ENCODE measurements at regions not wholly inside any gene's neighbourhood (a gene's known extent, or its start where the extent isn't known, plus 50 kb on each side); places are given as distances from the start of the nearest gene placed in this dataset.
A peak's percentile ranks its signal among the peaks of the same experiment; 100 is the strongest.

DNA sequence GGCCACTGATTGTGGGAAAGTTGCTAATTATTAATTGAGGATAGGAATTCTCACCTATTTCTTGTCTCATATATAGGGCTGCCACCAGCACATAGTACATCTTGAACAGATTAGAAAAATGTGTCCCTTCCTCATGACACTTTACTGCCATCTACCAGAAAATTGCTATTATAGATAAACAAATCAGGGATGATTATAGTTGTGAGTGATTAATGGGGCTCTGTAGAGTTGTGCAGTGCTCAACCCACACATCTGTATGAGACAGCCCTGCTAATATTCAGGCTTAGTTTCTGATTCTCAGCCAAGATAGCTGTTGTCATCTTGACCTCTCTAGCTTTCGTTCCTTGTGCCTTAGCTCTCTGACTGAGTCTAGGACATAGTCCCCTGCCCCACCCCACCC is 373.3 kb downstream of the TLE4 start:
- H4K20me1 ChIP-seq (ENCODE audit: low read depth), result no peaks in the 10 kb centered on the region
- H3K4me2 ChIP-seq, result no peak overlapping the region
- H3K4me1 Mint-ChIP-seq, result peaks cover 2% of the 10 kb centered on the region
- H3K79me2 ChIP-seq (ENCODE audit: low read depth), result no peaks in the 10 kb centered on the region
- H3F3A ChIP-seq (ENCODE audit: low read depth), result no peaks in the 10 kb centered on the region
- no peak overlapping the region for H2AFZ ChIP-seq (replicated peaks)
- no peaks in the 10 kb centered on the region for H3K36me3 Mint-ChIP-seq
- H3K27me3 ChIP-seq, result no peaks in the 10 kb centered on the region
- no peak overlapping the region for H3K27ac ChIP-seq
- no peak overlapping the region for H3K4me3 Mint-ChIP-seq
- H3K36me3 ChIP-seq, result no peaks in the 10 kb centered on the region
- no peaks in the 10 kb centered on the region for H3K9me3 ChIP-seq (ENCODE audit: low read depth)
- no peak overlapping the region for H3K27ac Mint-ChIP-seq
- no peaks in the 10 kb centered on the region for H3K9me3 Mint-ChIP-seq
- peaks cover 4% of the 10 kb centered on the region for H3K27me3 Mint-ChIP-seq (ENCODE audit: insufficient read depth, low read depth)
- no peaks in the 10 kb centered on the region for H3K4me1 ChIP-seq
- no peak for TF ChIP-seq EZH2phosphoT487 (IDR thresholded peaks at IDR 0.05)
- no peak overlapping the region for H3K4me3 ChIP-seq
- H3K9ac ChIP-seq, result no peak overlapping the region
- no peak for DNase-seq (ENCODE audit: low spot score)

DNA sequence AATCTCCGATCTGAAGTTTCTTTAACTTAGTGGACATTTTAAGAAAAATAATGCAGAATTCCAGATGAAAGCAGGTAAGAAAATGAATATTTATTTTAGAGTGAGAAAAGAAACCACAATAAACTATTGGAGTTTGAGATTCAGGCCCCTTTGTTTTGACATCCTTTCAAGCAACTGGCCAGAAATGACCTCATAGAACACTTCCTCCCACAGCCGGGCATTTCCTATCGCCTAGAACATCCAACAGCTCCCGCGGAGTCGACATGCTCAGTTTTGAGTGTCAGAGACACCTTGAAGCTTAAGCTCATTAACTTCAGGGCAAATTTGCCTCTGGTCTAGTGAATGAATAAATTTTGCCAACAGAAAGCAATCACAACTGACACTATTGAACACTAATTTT is 369.2 kb downstream of the TLE4 start:
- Mint-ChIP-seq H3K9me3 (peaks cover 5% of the 10 kb centered on the region), H3K36me3 (no peaks in the 10 kb centered on the region), H3K27me3 (ENCODE audit: insufficient read depth, low read depth) (peaks cover 5% of the 10 kb centered on the region), H3K27ac (no peak overlapping the region), H3K4me3 (no peak overlapping the region), H3K4me1 (peaks cover 2% of the 10 kb centered on the region)
- Histone ChIP-seq H3K79me2 (ENCODE audit: low read depth) (no peaks in the 10 kb centered on the region), H3K9ac (no peak overlapping the region), H3K4me3 (no peak overlapping the region), H3K27ac (no peak overlapping the region), H3K27me3 (no peaks in the 10 kb centered on the region), H4K20me1 (ENCODE audit: low read depth) (no peaks in the 10 kb centered on the region), H3K4me2 (no peak overlapping the region), H3K9me3 (ENCODE audit: low read depth) (no peaks in the 10 kb centered on the region), H3K4me1 (no peaks in the 10 kb centered on the region), H3K36me3 (no peaks in the 10 kb centered on the region), H3F3A (ENCODE audit: low read depth) (no peaks in the 10 kb centered on the region), H2AFZ (replicated peaks) (peak overlapping the region; percentile 8)
- DNase-seq (ENCODE audit: low spot score), result no peak
- TF ChIP-seq, protein P1, sequence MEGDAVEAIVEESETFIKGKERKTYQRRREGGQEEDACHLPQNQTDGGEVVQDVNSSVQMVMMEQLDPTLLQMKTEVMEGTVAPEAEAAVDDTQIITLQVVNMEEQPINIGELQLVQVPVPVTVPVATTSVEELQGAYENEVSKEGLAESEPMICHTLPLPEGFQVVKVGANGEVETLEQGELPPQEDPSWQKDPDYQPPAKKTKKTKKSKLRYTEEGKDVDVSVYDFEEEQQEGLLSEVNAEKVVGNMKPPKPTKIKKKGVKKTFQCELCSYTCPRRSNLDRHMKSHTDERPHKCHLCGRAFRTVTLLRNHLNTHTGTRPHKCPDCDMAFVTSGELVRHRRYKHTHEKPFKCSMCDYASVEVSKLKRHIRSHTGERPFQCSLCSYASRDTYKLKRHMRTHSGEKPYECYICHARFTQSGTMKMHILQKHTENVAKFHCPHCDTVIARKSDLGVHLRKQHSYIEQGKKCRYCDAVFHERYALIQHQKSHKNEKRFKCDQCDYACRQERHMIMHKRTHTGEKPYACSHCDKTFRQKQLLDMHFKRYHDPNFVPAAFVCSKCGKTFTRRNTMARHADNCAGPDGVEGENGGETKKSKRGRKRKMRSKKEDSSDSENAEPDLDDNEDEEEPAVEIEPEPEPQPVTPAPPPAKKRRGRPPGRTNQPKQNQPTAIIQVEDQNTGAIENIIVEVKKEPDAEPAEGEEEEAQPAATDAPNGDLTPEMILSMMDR (IDR thresholded peaks at IDR 0.05), result no peak
- no peak for TF ChIP-seq EZH2 (IDR thresholded peaks at IDR 0.05)
- TF ChIP-seq EZH2phosphoT487 (IDR thresholded peaks at IDR 0.05), result no peak

DNA sequence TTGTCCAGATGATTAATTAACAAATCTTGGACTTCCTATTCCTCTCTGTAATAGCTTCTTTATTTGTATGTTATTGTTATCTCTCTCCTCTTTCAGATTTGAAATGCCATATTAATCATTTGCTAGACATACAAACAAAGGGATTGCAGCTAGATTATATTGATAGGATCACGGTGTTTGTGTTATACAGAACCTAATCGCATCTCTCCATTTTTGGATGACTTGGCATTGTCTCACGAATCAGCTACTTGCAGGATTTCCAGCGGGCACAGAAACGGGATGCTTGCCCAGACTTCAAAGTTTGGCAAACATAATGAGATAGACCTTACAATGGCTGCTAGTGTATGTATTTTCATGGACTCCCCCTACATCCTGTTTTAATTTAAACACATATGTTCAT is 368.1 kb downstream of the TLE4 start:
- Histone ChIP-seq H3K27me3 (no peaks in the 10 kb centered on the region), H3K36me3 (no peaks in the 10 kb centered on the region), H3K27ac (no peak overlapping the region), H3K9me3 (ENCODE audit: low read depth) (no peaks in the 10 kb centered on the region), H3K9ac (no peak overlapping the region), H4K20me1 (ENCODE audit: low read depth) (no peaks in the 10 kb centered on the region), H3F3A (ENCODE audit: low read depth) (no peaks in the 10 kb centered on the region), H3K79me2 (ENCODE audit: low read depth) (no peaks in the 10 kb centered on the region), H3K4me1 (no peaks in the 10 kb centered on the region), H3K4me2 (no peak overlapping the region), H3K4me3 (no peak overlapping the region), H2AFZ (replicated peaks) (no peak overlapping the region)
- H3K4me3 Mint-ChIP-seq, result no peak overlapping the region
- TF ChIP-seq, protein P1 (IDR thresholded peaks at IDR 0.05), result no peak
- TF ChIP-seq EZH2phosphoT487 (IDR thresholded peaks at IDR 0.05), result no peak
- TF ChIP-seq EZH2 (IDR thresholded peaks at IDR 0.05), result no peak
- no peak for DNase-seq (ENCODE audit: low spot score)
- peaks cover 4% of the 10 kb centered on the region for H3K27me3 Mint-ChIP-seq (ENCODE audit: insufficient read depth, low read depth)
- no peaks in the 10 kb centered on the region for H3K36me3 Mint-ChIP-seq
- peaks cover 5% of the 10 kb centered on the region for H3K9me3 Mint-ChIP-seq
- H3K27ac Mint-ChIP-seq, result no peak overlapping the region
- H3K4me1 Mint-ChIP-seq, result peaks cover 5% of the 10 kb centered on the region

DNA sequence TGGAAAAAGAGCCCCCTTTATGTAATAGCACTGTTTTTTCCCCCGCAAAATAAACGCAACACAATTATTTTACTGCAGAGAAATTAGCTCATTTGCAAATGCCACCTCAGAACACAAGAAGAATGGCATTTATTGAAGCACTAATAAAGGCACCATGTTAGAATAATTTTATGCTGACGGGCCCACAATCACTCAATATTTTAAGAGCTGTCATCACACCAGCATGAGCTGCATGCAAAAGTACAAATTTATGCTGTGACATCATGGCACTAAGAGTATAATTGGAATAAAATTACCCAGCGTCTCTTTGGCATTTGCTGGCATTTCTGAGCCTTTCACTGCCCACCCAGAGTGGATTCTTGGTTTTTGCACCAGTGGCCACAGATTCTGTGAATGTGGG is 364.6 kb downstream of the TLE4 start:
- H3K27ac Mint-ChIP-seq, result no peak overlapping the region
- no peaks in the 10 kb centered on the region for H3K4me1 ChIP-seq

More for the DNA sequence above, 364.6 kb downstream of the TLE4 start:
- Mint-ChIP-seq H3K27me3 (ENCODE audit: insufficient read depth, low read depth) (peaks cover 2% of the 10 kb centered on the region), H3K36me3 (no peaks in the 10 kb centered on the region), H3K4me3 (no peak overlapping the region), H3K9me3 (peaks cover 5% of the 10 kb centered on the region), H3K4me1 (peaks cover 5% of the 10 kb centered on the region)
- H2AFZ ChIP-seq (replicated peaks), result no peak overlapping the region
- H3K4me3 ChIP-seq, result no peak overlapping the region
- no peaks in the 10 kb centered on the region for H3F3A ChIP-seq (ENCODE audit: low read depth)
- no peaks in the 10 kb centered on the region for H3K27me3 ChIP-seq
- DNase-seq (ENCODE audit: low spot score), result no peak
- H3K79me2 ChIP-seq (ENCODE audit: low read depth), result no peaks in the 10 kb centered on the region
- H4K20me1 ChIP-seq (ENCODE audit: low read depth), result no peaks in the 10 kb centered on the region
- H3K27ac ChIP-seq, result no peak overlapping the region
- H3K9ac ChIP-seq, result no peak overlapping the region
- no peak overlapping the region for H3K4me2 ChIP-seq
- H3K9me3 ChIP-seq (ENCODE audit: low read depth), result no peaks in the 10 kb centered on the region
- TF ChIP-seq EZH2phosphoT487 (IDR thresholded peaks at IDR 0.05) (no peak), EZH2 (IDR thresholded peaks at IDR 0.05) (no peak)
- TF ChIP-seq, protein P1 (IDR thresholded peaks at IDR 0.05), result no peak
- H3K36me3 ChIP-seq, result no peaks in the 10 kb centered on the region

Data from neural progenitor cell (in vitro differentiated cells).